GM19452 (cell line): ENCODE measurements at regions not wholly inside any gene's neighbourhood (a gene's known extent, or its start where the extent isn't known, plus 50 kb on each side); places are given as distances from the start of the nearest gene placed in this dataset.

ENCODE experiments used
- ATAC-seq: cut with Tn5 transposase; IDR thresholded peaks from one replicate; pipeline ENCODE4 v1.9.1; 2021; ENCODE audit not compliant: unreplicated experiment

DNA sequence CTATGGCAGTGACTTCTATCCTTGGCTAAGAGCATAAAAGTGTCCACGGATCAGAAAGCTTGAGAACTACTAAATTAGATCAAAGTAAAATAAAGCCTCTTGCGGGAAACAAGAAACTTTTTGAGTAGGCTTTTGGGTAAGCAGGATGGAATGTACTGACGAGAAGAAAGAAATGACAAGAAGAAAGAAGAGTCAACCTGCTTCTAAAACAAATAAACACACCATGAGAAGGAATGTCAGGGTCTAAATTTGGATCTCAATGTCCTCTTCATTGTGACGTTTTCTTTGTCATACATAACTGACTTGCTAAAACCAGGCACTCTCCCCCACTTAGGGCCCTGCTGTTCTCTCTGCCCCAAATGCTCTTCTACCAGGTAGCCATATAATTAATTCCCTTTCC is 290.1 kb upstream of the PTGER4 start:
- no peak for ATAC-seq

DNA sequence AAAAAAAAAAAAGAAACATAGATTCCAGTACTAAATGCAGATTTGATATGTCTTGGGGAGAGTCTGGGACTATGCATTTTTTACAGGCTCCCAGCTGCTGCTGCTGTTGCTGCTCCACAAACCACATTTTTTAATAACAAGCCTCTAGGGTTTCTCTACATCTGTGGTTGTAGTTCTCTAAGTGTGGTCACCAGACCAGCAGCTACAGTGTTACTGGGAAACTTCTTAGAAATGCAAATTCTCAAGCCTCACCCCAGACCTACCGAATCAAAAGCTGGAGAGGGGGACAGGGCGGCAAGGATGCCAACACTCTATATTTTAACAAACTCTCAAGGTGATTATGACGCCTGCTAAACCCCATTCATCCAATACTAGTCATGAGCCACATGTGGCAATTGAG is 293.4 kb upstream of the PTGER4 start:
- ATAC-seq, result peak; percentile 82

DNA sequence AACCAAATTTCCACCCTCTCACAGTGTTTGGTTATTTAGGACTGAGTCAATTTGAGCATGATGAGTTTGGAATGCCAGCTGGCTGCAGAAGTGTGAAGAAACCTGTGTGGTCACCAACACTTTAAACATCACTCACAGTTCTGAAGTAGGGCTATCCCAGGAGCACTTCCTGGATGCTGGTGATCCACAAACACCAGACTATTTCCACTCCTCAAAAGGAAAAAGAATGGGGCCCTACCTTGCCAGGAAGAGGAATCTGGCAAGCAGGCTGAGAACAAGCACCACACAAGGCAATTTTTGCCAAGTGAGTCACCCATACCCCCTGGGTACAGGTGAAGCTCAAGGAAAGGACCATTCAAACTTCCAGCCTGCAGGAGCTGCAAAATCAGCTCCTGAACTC is 294.2 kb upstream of the PTGER4 start:
- no peak for ATAC-seq

DNA sequence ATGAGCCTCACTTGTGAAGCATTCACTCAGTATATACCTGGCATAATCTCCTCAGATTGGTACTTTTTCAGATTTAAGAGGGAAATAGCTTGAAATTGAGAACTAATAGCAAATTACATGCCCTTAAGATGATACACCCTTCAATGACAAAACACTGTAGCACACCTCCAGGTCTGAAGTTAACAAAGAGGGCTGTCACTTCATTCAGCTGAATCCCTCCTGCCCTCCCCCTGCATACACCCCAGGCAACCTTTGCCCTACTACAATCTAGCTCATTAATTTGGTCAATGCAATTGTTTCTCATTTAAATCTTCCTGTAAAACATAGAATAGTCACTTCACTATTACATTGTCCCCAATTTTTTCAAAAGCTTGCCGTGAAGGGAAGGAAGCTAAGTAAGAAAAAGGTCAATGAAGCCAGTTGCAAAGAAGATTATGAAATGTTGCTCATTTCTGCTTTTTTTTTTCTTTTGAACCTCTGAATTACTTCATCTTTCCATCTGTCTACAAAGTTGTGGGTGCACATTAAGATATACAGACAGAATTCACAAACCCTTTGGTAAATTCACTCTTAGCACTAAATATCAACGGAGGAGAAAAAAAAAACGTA is 294.8 kb upstream of the PTGER4 start:
- no peak for ATAC-seq

DNA sequence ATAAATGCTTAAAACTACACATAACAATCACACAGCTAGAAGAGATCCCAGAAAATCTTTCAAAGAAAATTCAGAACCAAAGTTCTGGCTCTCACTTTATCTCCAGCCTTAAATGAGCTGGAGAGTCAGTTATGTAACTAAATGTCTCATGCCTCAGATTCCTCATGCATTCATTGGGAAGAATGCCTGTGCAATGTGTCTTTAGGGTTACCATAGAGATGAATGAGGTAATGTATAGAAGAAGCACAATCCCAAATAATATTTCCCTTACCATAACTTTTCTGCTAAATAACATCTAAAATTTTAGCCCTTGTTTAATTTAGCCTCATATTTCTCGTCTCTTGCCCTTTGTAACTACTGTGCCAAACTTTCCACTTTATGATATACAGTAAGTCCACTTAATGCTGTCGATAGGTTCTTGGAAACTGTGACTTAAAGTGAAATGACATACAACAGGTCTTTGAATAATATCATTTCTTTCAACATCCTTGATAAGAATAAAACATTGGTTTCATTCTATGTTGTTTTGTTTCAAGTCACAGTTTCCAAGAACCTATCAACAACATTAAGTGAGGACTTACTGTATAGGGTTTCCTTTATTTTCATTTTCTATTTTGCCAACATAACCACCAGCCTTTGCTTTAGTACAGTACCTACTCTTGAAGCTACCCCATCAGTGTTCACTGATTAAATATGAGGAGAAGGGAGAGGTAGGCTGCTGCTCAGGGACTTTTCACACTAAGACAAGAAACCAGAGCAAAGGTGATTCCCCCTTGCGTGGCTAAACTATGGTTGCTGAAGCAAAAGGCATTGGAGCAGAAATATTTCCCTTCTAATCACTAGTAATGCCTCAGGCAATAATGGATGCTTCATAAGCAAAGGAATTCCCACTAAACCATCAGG is 295.7 kb upstream of the PTGER4 start:
- no peak for ATAC-seq

DNA sequence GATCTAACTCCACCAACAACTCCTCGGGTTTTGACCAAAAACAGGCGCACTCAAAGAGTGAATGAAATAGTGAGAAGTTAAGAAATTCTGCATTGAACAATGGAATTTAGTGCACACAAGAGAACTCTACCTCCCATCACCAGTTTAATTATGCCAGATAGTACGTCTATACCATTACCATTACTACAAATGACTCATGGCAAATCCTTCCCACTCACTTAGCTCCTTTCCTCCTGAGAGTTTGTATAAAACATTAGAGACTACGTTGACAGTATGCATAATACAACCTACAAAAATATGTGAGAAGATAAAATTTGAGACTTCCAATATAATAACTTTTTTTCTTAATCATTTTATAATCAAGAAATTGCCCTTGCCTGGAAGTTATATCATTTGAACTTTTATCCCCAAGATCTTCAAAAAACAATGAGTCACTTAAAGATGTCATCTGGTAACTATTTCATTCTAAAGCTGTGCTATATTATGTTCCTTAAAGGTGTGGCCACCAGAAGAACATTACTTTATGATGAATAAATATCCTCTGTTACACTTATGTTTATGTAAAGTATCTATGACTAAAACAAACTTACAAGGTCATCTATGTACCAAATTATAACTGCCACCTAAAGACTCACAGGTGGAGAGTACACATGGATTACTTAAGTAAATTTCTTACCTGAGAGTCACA is 297.9 kb upstream of the PTGER4 start:
- ATAC-seq, result no peak

DNA sequence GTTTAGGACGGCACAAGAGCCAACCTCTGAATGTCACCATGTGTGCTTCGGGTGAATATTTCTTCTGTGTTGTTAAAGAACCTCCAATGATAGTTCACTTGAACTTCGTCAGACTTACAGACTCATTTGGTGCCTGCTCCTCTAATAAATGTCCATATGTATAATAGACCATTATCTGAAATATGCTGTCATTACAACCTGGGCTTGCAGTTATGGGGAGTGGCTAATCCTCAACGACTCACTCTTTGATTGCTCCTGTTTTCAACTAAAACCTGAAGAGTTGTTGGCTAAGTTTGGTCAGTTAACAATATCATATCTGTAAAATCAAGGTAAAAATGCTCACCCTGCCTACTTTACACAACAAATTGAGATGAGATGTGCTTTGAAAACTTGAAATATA is 298.7 kb upstream of the PTGER4 start:
- ATAC-seq, result no peak

DNA sequence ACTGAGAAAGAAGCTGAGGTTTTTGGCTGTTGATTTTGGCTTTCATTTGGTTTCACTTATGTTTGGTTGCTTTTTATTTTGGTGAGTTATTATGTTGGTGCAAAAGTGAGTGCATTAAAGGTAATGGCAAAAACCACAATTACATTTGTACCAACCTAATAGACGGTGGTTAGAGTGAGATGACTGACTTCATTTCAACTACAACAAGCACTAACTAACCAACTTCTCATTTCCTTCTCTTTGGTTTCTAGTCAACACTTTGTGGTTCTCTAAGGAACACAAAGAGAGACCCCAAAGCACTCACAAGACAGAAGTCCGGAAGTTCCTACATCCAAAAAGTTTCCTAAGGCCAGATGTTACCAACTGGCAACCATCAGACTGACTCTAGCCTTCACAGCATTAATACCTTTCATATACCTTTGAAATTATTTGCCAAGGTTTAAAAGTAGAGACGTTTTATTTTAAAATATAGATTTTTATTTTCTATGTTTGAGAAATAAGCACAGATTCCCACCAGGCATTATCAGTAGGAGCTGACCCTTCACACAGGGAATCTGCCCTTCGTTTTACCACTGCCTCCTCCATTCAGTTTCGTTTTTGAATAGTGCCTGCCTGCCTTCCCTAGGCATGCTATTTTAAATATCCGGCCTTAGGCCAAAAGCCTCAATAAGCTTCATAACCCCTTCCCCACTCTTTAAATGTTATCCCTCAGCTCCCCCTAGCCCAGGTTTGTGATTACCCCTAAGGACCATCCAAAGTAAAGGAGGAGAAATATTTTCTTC is 301.1 kb upstream of the PTGER4 start:
- peak; percentile 84 for ATAC-seq

DNA sequence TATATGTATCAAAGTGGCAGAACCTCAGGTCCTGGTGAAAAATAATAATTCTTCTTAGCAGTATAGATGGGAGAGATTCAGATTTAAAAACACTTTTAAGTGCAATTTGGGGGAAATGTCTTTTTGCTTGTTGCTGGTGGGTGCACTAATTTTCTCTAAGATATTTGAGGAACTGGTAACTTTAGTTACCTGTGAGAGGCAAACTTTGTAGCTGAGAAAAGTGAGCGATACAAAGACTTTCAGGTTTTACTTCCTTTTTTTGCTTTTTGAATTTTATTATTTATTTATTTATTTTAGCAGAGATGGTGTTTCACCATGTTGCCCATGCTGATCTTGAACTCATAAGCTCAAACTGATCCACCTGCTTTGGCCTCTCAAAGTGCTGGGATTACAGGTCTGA is 303.1 kb upstream of the PTGER4 start:
- peak; percentile 37 for ATAC-seq

DNA sequence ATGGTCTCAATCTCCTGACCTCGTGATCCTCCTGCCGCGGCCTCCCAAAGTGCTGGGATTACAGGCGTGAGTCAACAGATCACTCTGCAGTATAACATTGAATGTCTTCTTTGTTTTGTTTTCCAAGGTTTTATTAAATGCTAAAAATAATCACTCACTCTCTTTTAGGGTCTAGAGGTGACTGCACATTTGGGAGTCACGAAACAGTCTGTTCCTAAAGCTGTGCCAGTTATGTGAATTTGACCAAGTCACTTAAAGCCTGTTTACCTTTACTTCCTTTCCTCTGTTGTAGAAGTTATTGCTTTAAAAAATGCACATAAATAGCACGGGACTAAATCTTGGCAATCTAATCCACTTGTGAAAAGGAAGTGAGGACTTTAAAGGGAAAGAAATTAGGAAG is 304.9 kb upstream of the PTGER4 start:
- no peak for ATAC-seq

DNA sequence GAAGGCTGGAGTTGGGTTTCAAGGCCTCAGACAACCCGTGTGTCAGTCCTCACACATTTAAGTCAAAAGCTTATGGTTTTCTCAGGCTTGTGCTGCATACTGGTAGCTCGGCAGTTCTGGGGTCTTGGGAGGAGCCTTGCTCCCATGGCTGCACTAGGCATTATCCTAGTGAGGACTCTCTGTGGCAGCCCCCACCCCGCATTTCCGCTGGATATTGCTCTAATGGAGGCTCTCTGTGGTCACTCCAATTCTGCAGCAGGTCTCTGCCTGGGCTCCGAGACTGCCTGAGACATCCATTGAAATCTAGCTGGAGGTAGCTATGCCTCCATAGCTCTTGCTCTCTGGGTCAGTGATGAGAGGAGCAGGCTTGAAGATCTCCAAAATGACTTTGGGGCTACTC is 311.5 kb upstream of the PTGER4 start:
- no peak for ATAC-seq

DNA sequence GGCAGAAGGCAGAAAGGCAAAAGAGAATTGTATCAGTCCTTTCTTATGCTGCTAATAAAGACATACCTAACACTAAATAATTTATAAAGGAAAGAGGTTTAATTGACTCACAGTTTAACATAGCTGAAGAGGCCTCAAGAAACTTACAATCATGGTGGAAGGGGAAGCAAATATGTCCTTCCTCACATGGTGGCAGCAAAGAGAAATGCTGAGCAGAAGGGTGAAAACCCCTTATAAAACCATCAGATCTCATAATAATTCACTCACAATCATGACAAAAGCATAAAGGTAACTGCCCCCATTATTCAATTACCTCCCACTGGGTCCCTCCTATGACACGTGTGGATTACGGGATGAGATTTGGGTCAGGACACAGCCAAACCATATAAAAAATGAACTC is 312.5 kb upstream of the PTGER4 start:
- no peak for ATAC-seq

DNA sequence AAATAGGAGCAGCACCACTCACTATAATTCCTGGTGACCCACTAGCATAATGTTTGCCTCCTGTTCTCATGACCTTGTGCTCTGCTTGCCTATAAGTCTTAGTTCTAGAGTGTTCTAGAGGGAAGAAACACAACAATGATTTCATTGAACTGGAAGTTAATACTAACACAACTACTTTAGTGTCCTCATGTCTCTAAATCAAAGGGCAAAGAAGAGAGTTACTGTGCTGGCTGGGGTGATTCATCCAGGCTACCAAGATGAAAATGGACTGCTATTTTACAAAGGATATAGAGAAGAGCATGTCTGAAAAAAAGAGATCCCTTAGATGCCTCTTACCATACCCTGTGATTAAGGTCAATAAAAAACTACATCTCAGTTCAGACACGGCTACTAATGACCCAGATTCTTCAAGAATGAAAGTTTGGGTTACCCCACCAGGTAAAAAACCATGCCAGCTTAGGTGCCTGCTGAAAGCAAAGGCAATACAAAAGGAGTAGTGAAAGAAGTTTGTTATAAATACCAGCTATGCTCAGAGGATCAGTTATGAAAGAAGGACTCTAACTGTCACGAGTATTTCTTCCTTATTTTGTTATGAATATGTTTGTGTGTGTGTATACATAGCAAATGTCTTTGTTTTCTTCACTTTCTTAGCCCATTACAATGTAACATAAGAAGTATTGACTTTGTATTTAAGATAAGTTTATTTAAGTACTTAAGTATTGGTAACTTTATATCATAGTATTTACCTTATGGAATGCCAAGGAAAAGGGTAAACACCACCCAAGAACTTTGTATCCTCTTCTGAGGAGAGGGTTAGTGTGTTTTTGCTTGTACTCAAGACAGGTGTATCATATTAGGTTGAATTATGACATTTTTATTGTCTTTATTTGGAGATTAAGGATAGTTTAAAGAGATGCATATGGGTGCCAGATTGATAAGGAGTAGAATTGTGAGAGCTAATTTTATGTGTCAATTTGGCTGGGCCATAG is 314.1 kb upstream of the PTGER4 start:
- no peak for ATAC-seq

DNA sequence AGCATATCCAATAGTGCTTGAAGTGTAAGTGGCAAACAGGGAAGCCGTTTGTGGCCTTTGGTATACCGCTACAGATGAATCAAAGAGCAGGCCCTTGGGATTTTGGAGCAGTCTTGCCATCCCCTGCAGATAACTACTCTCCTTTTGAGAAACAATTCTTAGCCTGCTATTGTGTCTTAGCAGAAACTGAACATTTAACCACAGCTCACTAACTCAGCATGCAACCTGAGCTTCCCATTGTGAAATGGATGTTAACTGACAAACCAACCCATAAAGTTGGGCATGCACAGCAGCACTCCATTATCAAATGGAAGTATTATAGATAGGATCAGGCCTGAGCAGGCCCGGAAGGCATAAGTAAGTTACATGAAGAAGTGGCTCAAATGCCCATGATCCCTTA is 315.3 kb upstream of the PTGER4 start:
- ATAC-seq, result no peak

DNA sequence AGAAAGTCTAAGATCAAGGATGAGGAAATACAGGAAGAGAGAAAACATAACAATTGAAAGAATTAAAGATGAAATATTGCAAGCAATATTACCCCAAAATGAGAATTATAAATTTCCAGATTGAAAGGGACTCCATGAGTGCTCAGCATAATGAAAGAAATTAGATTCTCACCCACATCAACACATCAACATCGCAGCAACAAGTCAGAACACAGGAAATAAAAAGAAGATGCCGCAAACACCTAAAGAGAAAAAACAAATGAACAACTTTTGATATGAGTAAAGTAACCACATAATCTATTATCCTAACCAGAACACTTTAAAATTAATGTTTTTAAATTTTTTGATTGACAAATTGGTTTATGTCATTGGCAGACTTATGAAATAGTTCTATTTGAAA is 318.3 kb upstream of the PTGER4 start:
- no peak for ATAC-seq

DNA sequence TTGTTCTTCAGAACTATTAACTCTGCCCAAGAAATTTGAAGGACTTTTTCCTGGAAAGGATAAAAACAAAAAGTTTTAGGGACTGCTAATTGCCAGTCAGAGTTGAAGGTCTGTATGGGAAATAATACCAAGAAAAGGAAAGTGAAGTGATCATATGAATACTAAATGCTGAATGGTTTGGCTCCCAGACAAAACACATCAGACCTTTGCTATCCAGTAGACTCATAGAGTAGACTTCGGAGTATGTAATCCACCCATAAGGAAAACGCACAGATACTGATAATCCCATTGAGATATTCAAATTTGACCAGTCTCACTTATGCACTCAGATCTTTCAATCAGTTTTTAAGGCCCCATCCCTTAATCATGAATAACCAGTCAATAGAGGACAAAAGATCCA is 319.0 kb upstream of the PTGER4 start:
- ATAC-seq, result no peak

DNA sequence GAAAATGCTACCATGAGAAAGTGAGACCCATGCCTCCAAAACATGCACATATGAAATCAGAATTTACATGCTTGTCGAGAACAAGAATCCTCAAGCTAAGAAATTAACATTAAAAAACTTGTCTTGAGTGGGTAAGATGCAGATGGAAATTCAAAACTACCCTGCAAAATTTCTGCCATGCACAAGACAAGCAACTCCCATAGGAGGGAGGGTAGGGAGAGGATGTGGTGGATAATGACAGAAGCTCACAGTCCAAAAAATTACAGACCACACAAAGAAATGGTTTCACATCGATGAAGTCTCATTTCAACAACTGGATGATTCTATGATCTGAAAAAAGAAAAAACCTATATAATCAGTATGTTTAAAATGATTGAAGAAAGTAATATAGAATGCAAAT is 319.9 kb upstream of the PTGER4 start:
- ATAC-seq, result no peak

DNA sequence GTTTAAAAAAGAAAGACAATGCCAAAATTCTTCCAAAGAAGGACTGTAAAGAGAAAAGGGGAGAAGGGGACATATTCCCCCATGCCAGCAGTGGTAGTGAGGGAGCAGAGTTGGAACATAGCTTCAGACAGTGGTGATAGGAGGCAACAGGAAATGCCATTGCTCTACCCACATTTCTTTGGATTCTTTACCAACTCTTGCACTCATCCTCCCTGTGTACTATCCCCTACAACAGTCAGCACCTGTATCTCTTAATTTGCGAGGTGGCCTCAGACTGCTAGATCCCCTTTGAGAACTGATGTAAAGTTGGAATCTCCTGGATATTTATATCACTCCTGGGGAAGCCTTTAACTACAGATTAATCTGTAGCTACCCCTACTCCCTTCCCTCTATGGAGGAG is 320.6 kb upstream of the PTGER4 start:
- no peak for ATAC-seq

DNA sequence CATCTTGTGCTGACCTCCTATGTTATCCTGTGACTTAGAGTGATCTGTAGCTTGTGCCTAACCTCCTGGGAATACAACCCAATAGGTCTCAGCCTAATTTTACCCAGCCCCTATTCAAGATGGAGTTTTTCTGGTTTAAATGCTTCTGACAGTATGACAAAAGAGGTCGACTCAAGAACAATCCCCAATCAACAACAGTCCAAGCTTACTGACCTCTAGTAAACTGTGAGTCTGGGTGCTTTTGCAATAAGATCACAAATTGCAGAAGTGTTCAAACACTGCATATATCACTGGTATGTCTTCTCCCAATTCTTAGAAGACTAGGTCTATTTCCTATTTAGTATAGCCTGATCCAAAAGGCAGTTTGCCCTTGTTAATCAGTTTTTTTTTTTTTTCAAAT is 323.5 kb upstream of the PTGER4 start:
- no peak for ATAC-seq

DNA sequence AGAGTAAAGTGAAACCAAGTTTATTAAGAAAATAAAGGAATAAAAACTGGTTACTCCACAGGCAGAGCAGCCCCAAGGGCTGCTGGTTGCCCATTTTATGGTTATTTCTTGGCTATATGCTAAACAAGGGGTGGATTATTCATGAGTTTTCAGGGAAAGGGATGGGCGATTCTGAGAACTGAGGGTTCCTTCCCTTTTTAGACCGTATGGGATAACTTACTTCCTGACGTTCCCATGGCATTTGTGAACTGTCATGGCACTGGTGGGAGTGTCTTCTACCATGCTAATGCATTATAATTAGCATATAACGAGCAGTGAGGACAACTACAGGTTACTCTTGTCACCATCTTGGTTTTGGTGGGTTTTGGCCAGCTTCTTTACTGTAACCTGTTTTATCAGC is 323.9 kb upstream of the PTGER4 start:
- no peak for ATAC-seq
